Spleen (tissue), 11 donors: ENCODE measurements at regions not wholly inside any gene's neighbourhood (a gene's known extent, or its start where the extent isn't known, plus 50 kb on each side); places are given as distances from the start of the nearest gene placed in this dataset.

Experiments used
- DNase-seq: peaks from one replicate; pipeline ENCODE4 v3.0.0-alpha.2; 2020
- H3K27ac ChIP-seq, 8 donors: fragments of 200-600 bp; sonication (generic) in 7 of 8; 1 replicate in 4 of 8; 2 replicates in 4 of 8; pipeline versions ENCODE4 v1.5.0 to v1.8.0; 2016 to 2021; ENCODE audit warnings: inconsistent platforms in 4 of 8, mild to moderate bottlenecking in 4 of 8, moderate library complexity in 1 of 8
- H3K27me3 ChIP-seq, 7 donors: fragments of 200-600 bp; sonication (generic) in 6 of 7; replicated peaks in 1 of 7; 1 replicate in 4 of 7; 2 replicates in 3 of 7; pipeline versions ENCODE4 v1.5.0 to v1.8.0; 2016 to 2021; ENCODE audit warnings: inconsistent platforms in 3 of 7, mild to moderate bottlenecking in 1 of 7
- H3K36me3 ChIP-seq, 6 donors: fragments of 200-600 bp; sonication (generic) in 5 of 6; 1 replicate in 4 of 6; 2 replicates in 2 of 6; pipeline versions ENCODE4 v1.5.0 to v1.8.0; 2016 to 2021; ENCODE audit warnings: inconsistent platforms in 2 of 6
- H3K4me1 ChIP-seq, 6 donors: fragments of 200-600 bp; sonication (generic) in 5 of 6; 1 replicate in 3 of 6; 2 replicates in 3 of 6; pipeline versions ENCODE4 v1.5.0 to v1.8.0; 2016 to 2021; ENCODE audit warnings: inconsistent platforms in 3 of 6
- H3K4me3 ChIP-seq, 8 donors: fragments of 200-600 bp; sonication (generic) in 7 of 8; 1 replicate in 4 of 8; 2 replicates in 4 of 8; pipeline versions ENCODE4 v1.5.0 to v1.8.0; 2016 to 2021; ENCODE audit warnings: inconsistent platforms in 4 of 8, mild to moderate bottlenecking in 4 of 8, moderate library complexity in 2 of 8
- H3K9me3 ChIP-seq, 8 donors: fragments of 200-600 bp; sonication (generic) in 7 of 8; 1 replicate in 4 of 8; 2 replicates in 4 of 8; pipeline versions ENCODE4 v1.5.0 to v1.8.0; 2016 to 2021; ENCODE audit warnings: inconsistent platforms in 4 of 8
- CTCF ChIP-seq, 11 experiments: fragments of 200-600 bp in 7 of 11; fragments of 450-650 bp in 4 of 11; sonication (generic) in 4 of 11; IDR thresholded peaks in 8 of 11; conservative IDR thresholded peaks in 3 of 11; 1 replicate in 7 of 11; 2 replicates in 4 of 11; pipeline versions ENCODE4 v1.4.0 to v1.8.0; 2016 to 2021; ENCODE audit warnings: antibody characterized with exemption in 11 of 11, inconsistent platforms in 4 of 11, mild to moderate bottlenecking in 1 of 11
- POLR2A ChIP-seq, 3 donors: fragments of 450-650 bp; IDR thresholded peaks; one replicate each; pipeline ENCODE4 v1.5.1; 2017; ENCODE audit warnings: antibody characterized with exemption in 3 of 3, mild to moderate bottlenecking in 1 of 3
- POLR2AphosphoS5 ChIP-seq, 3 donors: sonication (generic); formaldehyde crosslinking; IDR thresholded peaks; one replicate each; pipeline ENCODE4 v1.5.1; 2017; ENCODE audit warnings: antibody characterized with exemption in 3 of 3
- WGBS, 5 donors: extraction: QIAGEN DNeasy Blood & Tissue Kit in 3 of 5; methylation state at CpG; one replicate each; pipeline versions ENCODE4 v1.1.5 to v1.1.7; 2013 to 2018; 5-methylcytosine and 5-hydroxymethylcytosine counted together
- intact Hi-C: fragments of 100-400 bp; cut with DNase I; formaldehyde crosslinking; loops from one replicate; pipeline ENCODE4 v1.15.0; 2023; ENCODE audit warnings: low total_unique reads
- donor health status: healthy with polysubstance abuse.
- donor health status: DM: no; HTN: no; CAD: no; lungs with moderate emphysema.
- donor health status: DM: no; HTN: no; CAD: no.
- donor health status: Bipolar disorder and iron deficiency.
- donor health status: healthy.
- donor health status: DM: no; HTN: no; CAD: no.
- donor health status: DM: yes; HTN: yes; CAD: no.

DNA sequence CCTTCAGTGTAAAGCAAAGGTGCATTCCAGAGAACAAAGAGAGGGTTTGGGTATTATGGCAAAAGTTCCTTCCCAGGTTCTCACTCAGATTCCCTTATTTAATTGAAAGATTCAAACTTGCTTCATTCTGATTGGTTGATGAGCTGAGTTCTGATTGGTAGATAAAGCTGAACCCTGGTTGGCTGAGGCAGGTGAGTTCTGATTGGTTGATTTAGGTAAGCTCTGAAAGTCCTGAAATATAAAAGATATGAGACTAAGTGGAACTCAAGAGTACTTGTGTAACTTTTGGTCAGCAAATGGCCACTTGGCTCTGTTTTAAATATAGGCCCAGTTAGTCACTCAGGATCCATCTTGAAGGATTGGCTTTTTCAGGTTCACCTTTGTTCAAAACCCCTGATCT lies 99.8 kb upstream of the FBXO11 start:
- H3K4me1 ChIP-seq = no peaks in the 10 kb centered on the region
- no peaks in the 10 kb centered on the region for H3K27me3 ChIP-seq
- intact Hi-C loops = no loop called here
- H3K9me3 ChIP-seq = no peaks in the 10 kb centered on the region
- no peak for TF ChIP-seq POLR2AphosphoS5 (IDR thresholded peaks at IDR 0.05)
- no peak for TF ChIP-seq CTCF (IDR thresholded peaks at IDR 0.05 in 8 of 11, conservative IDR thresholded peaks at IDR 0.05 in 3 of 11)
- TF ChIP-seq POLR2A (IDR thresholded peaks at IDR 0.05) = no peak
- no peaks in the 10 kb centered on the region for H3K36me3 ChIP-seq
- H3K27ac ChIP-seq = no peak overlapping the region
- H3K4me3 ChIP-seq = no peak overlapping the region
- no peak for DNase-seq

GRCh38 chr2:48007699-48008268 lies 101.5 kb upstream of the FBXO11 start:
- Histone ChIP-seq H3K27me3 (no peaks in the 10 kb centered on the region), H3K4me3 (no peak overlapping the region), H3K36me3 (no peaks in the 10 kb centered on the region), H3K9me3 (no peaks in the 10 kb centered on the region), H3K4me1 (no peaks in the 10 kb centered on the region), H3K27ac (no peak overlapping the region)
- 96 to 98% (median 97%) methylated on average over 2 of the region's 2 CpGs for WGBS, 5 donors
- TF ChIP-seq POLR2AphosphoS5 (IDR thresholded peaks at IDR 0.05) (no peak), POLR2A (IDR thresholded peaks at IDR 0.05) (no peak), CTCF (IDR thresholded peaks at IDR 0.05 in 8 of 11, conservative IDR thresholded peaks at IDR 0.05 in 3 of 11) (no peak)
- intact Hi-C loops = no loop called here
- no peak for DNase-seq

- intact Hi-C loops = no loop called here
- TF ChIP-seq POLR2AphosphoS5 (IDR thresholded peaks at IDR 0.05) (no peak), POLR2A (IDR thresholded peaks at IDR 0.05) (no peak), CTCF (IDR thresholded peaks at IDR 0.05 in 8 of 11, conservative IDR thresholded peaks at IDR 0.05 in 3 of 11) (no peak)
- H3K36me3 ChIP-seq = no peaks in the 10 kb centered on the region
- DNase-seq = no peak
- H3K27me3 ChIP-seq = no peaks in the 10 kb centered on the region
- WGBS, 5 donors = 85 to 97% (median 88%) methylated on average over 2 of the region's 2 CpGs
- H3K9me3 ChIP-seq = no peaks in the 10 kb centered on the region
- no peak overlapping the region for H3K27ac ChIP-seq
- no peaks in the 10 kb centered on the region for H3K4me1 ChIP-seq
- H3K4me3 ChIP-seq = no peak overlapping the region
Observed at GRCh38 chr2:48009256-48009655, 103.0 kb upstream of the FBXO11 start.

- DNase-seq = no peak
Observed at GRCh38 chr2:48015421-48015820, 109.1 kb upstream of the FBXO11 start.

More at GRCh38 chr2:48015421-48015820, 109.1 kb upstream of the FBXO11 start:
- TF ChIP-seq POLR2A (IDR thresholded peaks at IDR 0.05) = no peak
- TF ChIP-seq CTCF (IDR thresholded peaks at IDR 0.05 in 8 of 11, conservative IDR thresholded peaks at IDR 0.05 in 3 of 11) = no peak
- TF ChIP-seq POLR2AphosphoS5 (IDR thresholded peaks at IDR 0.05) = no peak
- Histone ChIP-seq H3K9me3 (peaks cover 0 to 13% (median 6%) of the 10 kb centered on the region in 8 donors), H3K27me3 (no peaks in the 10 kb centered on the region), H3K4me1 (no peaks in the 10 kb centered on the region), H3K27ac (no peak overlapping the region), H3K36me3 (no peaks in the 10 kb centered on the region), H3K4me3 (no peak overlapping the region)
- intact Hi-C loops = no loop called here
- 48 to 78% (median 65%) methylated on average over 1 of the region's 1 CpG for WGBS, 5 donors
